ENCODE measurements at regions not wholly inside any gene's neighbourhood (a gene's known extent, or its start where the extent isn't known, plus 50 kb on each side); places are given as distances from the start of the nearest gene placed in this dataset.
"Not testable (repeated sequence)": the region's sequence is repeated elsewhere in the genome, so short reads cannot be mapped to it uniquely, and the experiment has no call there.

DNA sequence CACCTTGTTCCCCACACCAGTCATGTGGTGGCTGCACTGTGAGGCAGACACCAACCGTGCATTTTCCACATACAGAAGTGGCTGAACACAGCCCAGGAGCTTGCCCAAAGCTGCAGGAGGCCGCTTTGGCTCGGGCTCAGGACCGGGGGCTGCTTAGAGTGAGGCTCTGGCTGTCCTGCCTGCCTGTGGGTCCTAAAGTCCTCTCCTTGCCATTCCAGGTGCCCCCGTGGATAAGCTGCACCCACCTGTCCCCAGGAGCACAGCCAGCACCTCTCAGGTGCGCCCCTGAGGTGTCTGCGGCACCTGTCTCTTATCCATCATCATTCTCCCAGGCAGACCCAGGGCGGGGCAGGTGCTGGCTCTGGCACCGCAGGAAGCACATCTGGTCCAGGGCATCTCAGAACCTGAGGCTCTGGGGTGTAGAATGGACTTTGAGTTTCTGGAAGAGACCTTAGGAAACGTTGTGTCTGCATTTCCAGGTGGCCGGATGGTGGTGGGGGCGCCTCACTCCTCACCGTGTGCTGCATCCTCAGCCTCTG lies 180.5 kb upstream of the ZNF469 start:
- DNase-seq = no peak

DNA sequence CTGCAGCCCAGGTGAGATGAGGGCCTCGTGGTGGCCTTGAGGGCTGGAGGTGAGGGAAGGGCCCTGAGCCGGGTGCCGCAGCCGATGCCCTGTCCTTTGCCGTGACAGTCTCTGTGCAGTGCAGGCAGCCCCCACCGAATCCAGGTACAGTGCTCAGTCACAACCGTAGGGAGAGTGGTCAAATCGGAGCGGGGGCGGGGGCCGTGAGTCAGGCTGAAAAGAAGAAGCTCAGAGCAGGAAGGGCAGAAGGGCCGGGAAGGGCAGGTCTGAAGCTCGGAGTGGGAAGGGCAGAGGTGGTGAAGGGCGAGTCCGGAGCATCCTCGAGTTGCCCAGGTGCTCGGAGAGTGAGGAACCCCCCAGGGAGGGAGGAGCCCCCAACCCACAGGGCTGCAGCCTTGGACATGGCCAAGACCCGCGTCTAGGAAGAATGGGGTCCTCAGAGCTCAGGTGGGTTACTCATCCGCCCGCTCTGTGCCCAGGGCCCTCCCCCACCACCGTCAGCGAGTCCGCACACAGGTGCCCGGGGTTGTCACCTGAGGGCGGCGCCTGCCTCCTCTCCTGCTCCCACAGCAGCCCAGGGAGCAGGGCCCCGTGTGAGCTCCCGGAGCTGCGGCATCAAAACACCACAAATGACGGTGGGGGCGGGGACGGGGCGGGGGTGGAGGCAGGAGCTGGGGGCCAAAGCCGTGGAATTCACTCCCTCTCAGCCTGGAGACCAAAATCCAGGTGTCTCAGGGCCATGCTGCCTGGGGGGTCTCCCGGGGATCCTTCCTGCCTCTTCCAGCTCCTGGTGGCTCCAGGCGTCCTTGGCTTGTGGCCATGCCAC lies 179.7 kb upstream of the ZNF469 start:
- DNase-seq = not testable (repeated sequence)

DNA sequence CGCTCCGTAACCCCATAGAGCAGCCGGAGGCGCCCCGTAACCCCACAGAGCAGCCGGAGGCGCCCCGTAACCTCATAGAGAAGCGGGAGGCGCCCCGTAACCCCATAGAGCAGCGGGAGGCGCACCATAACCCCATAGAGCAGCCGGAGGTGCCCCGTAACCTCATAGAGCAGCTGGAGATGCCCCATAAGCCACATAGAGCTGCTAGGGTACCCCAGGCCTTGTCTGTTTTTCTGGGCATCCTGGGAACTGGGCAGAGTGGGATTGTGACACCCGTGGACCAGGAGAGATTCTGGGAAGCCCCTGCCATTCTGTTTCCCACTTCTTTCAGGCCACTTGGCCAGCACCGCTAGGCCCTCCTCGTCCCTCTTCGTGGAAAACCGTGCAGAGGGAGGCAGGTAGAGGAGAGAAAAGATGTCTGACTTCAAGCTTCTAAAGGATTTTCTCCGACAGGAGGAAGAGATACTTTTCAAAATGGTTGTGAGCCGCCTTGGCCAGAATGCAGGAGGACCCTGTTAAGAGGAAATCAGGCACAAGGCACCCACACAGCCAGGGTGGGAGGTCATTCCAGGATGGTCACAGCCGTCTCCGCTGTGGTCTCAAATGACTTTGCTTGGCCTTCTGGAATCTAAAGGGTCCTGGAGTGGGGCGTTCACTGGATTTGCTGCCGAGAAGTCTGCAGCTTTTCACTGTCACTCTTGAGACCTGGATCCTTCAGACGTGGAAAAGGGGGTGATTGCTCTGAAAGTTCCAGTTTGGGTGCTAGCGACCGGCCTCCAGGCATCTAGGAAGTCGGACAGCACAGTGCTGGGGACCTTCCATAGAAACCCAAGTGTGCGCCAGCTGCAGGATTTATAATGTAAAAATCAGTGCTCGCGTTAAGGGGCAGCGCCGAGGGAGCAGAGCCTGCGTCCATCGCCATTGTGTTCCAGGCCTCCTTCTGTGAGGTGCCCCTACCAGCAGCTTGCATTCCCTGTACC lies 178.3 kb upstream of the ZNF469 start:
- DNase-seq = not testable (repeated sequence)

DNA sequence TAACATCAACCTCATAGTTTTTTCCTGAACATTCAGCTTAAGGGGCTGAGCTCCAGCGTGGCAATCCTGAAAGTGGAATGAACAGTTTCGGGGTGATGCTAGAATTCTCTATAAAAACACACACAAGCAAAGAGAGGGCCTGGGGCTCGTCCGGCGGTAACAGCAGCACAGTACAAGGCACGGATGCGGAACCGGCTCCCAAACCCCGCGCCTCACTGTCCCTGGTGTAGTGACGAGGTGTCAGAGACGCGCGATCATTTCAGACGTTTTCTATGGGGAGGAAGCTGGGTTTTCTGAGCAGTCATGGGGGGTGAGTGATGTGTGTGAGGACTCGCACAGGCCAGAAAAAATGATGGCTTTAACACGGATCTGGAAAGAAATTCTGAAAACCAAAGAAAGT lies 177.3 kb upstream of the ZNF469 start:
- not testable (repeated sequence) for DNase-seq

DNA sequence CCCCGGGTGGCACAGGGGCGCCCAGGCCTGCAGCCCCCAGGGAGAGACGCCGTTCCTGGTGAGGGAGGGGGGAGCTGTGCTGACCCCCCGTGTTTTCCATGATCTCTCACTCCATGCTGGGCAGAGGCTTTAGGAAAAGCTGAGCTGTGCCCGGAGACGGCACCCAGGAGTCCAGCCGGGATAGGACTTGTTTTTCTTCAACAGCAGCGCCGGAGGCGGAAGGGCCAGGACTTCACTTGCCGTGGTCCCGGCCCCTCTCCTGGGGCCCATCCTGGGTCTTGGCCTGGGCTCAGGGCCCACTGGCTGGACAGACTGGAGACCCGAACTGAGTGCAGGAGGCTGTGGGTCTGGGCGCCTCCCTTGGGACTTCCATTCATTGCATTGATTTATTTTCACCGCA lies 176.8 kb upstream of the ZNF469 start:
- DNase-seq = not testable (repeated sequence)

DNA sequence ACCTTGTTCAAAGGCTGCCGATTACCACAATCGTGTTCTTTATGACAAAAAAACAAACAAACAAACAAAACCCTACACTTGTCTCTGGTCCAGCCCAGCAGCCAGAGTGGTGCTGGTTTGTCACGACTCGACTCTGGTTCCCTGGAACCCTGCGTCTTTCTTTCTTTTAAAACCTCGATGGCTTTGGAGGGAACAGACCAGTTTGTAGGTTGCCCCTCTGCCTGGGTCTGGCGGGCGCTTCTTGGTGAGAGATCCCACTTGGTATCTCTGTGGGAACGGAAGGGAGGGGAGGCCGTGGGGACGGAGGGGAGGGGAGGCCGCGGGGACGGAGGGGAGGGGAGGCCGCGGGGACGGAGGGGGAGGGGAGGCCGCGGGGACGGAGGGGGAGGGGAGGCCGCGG lies 176.2 kb upstream of the ZNF469 start:
- DNase-seq = not testable (repeated sequence)

DNA sequence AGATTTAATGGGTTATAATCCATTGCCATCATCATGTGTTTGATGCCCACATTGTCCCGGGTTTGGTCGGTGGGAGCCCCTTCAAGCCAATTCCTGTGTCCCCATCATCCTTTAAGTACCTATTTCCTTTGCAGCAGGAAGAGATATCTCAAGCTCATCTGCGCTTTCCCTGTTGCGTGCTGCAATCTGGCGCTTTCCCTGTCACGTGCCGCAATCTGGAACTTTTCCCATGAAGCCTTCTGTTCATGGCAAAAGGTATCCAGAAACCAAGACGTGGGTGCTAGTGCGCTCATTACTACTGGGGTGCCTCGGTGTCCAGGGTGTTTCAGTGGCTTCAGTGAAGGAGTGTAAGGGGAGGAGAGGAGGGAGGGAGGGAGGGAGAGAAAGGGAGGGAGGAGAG lies 174.6 kb upstream of the ZNF469 start:
- DNase-seq = no peak

DNA sequence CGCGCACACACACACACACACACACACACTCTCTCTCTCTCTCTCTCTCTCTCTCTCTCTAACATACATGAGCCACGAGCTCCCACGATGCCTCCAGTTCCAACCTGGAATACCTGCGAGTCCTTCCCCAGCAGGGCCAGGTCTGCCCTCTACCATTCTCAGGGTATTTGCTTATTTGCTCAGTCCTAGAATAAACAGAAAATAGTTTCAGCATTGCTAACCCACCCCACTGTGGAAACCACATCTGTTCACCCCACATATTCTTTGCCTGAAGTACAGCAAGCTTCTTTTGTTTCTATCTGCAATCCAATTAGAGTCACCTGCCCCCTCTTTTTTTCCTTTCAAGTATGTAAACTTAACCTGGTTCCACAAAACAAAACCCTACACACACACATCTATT lies 174.0 kb upstream of the ZNF469 start:
- DNase-seq = not testable (repeated sequence)

DNA sequence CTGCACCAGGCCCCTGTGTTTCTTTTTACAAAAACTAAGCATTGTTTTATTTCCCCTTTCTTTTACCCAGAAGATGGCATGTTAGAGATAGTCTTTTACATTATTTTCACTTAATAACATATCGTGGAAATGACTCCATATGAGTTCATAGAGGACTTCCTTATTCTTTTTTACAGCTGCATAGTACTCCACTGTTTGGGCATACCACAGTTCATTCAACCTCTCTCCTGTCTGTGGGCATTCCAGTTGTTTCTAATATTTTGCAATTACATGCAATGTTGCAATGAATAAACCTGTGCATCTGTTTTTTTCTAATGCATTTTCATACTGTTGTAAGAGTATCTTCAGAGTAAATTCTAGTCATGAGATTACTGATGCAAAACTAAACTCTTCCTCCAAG lies 173.2 kb upstream of the ZNF469 start:
- not testable (repeated sequence) for DNase-seq

DNA sequence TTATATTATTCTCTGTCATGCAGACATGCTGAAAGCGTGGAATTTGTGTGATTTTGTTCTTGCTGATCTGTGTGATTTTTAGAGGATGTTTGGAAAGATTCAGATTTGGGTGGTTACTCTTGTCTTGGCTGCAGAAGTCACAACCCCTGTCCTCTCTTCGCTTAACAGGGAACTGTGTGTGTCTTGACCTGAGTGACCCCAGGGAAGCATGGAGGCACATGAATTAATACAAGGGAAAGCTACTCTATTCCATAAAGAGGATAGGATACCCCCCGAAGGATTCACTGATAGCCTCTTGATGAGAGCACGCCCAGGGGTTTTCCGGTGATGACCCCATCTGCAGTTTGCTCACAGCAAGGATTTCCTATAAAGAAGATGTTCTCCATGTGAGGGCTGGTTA lies 168.8 kb upstream of the ZNF469 start:
- DNase-seq = not testable (repeated sequence)

DNA sequence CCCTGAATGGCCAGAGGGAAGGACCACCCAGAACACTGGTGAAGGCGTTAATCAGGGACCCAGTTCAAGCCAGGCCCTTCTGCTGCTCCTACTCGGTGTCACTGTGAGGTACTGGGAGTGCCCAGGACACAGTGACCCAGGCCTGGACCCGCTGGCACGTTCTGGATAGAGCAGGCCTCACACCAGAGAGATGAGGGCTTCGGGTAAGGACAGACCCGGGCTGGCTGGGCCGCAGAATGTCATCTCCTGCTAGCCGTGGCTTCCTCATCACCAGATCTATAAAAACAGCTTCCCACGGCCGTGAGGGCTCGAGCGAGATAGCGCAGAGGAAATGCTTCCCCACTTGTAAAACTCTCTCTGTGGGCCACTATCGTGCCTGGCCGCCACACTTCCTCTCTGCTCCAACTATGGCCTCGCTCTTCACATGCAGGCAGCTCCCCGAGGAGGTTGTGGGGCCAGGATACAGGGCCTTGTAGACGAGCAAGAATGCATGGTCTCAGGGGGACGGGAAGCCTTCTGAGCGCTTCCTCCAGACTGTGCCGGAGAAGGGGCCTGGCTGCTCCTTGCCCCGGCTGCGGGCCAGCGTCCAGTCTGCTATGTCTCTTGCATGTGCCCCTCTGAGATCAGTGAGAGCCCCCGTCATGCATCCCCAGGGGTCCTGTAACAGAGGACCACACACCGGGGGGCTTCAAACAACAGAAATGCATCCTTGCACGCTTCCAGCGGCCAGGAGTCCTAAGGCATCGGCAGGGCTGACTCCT lies 161.6 kb upstream of the ZNF469 start:
- not testable (repeated sequence) for DNase-seq

DNA sequence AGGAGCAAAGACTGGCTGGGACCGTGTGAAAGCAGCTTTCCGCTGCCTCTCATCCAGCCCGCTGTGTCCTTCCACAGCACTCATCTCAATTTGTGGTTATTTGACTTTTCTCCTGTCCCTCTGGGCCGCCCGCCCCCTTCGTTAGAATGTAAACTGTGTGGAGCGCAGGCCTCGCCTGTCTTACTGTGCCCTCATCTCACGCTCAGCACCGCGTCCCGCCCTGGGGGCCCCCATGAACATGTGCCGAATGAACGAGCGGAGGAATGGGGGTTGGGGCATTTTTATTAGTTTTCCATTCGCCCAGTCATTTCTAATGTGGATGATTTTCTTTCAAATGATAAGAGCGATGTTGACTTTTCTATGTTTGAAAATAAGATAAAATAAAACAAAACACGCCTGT lies 159.1 kb upstream of the ZNF469 start:
- not testable (repeated sequence) for DNase-seq

DNA sequence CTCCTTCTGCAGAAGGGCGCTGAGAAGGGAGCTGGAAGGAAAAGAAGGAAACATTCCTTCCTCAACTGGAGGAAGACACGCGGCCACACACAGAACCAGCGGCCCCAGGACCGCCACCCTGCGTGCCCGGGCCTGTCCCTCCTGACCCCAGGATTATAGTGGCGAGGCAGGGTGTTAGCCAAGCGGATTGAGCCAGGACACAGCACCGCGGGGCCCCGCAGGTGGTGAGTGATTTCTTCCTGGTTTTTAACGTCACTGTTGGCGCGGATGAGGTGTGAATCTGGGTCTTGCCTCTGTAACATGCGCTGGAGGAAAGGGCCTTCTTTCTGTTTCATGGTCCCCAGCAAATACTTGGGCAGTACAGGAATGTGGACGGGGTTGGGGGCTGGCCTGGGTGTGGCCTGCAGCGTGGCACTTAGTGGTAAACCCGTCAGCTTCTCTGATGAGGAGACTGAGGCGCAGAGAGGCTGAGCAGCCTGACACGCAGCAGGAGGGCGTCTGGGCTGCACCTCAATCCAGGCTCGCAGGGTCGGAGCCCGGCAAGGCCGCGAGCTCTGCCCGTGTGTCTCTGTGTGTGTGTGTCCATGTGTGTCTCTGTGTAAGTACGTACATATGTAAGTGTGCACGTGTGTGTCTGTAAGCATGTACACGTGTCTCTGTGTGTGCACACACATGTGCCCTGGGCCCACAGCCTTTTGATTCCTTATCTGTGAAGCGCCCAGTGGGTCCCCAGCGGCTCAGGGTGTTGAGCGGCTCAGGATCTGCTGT lies 158.4 kb upstream of the ZNF469 start:
- DNase-seq = not testable (repeated sequence)

DNA sequence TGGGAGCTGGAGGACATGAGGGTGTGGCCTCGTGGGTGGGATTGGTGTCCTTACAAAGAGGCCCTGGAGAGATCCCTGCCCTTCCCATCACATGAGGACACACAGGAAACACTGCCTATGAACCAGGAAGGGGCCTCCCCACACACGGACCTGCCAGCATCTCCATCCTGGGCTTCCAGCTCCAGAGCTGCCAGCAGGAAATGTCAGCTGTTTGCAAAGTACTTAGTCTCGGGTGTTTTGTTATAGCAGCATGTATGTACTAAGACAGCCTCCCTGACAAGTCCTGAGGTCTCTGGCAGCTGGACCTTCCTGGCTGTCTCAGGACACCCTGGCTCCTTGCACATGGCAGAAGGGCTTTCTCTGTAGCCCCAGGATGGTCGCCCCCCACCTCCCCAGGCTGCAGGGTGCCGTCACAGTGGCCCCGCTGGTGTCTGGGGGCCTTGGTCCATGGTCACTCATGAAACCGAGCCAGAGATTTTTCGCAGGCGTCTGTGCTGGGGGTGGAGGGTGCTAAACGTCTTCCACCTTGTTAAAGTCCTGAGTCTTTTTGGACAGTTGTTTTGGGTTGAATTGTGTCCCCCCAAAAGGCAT lies 157.0 kb upstream of the ZNF469 start:
- not testable (repeated sequence) for DNase-seq

DNA sequence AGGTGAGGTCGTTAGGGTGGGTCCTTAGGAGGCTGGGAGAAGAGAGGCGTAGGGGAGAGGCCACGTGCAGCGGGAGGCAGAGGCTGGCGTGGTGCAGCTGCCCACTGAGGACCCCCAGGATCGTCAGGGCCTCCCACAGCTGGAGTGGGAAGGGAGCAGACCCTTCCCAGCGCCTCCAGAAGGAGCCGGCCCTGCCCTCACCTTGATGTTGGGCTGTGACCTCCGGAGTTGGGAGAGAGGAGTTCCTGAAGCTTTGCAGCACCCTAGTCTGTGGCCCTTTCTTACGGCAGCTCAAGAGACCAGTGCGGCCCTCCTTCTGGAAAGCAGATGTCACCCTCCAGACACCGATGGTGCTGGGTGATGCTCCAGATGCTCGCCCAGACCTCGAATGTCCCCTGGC lies 156.5 kb upstream of the ZNF469 start:
- not testable (repeated sequence) for DNase-seq

DNA sequence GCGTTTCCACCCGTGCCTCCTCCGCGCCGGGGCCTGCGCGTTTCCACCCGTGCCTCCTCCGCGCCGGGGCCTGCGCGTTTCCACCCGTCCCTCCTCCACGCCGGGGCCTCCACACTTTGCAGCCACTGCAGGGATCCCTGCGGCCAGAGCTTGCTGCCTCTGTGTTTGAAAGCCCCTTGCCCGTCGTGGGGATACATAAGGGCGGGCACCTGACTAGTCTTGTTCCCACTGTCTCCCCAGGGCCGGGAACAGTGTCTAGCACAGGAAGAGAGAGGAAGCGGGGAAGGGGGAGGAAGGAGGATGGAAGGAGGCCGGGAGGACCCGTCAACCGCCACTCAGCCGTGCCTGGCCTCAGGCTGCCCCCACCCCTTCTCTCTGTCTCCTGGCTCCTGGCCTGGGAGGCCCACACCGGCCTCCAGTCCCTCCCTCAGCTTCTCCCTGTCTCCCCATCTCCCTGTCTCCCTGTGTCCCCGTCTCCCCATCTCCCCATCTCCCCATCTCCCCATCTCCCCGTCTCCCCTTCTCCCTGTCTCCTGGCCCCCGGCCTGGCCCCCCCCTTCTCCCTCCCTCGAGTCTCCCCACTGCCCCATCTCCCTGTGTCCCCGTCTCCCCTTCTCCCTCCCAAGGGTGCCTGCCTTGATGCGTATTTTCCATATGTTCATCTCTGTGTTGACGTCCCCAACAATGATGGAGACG lies 155.6 kb upstream of the ZNF469 start:
- not testable (repeated sequence) for DNase-seq

DNA sequence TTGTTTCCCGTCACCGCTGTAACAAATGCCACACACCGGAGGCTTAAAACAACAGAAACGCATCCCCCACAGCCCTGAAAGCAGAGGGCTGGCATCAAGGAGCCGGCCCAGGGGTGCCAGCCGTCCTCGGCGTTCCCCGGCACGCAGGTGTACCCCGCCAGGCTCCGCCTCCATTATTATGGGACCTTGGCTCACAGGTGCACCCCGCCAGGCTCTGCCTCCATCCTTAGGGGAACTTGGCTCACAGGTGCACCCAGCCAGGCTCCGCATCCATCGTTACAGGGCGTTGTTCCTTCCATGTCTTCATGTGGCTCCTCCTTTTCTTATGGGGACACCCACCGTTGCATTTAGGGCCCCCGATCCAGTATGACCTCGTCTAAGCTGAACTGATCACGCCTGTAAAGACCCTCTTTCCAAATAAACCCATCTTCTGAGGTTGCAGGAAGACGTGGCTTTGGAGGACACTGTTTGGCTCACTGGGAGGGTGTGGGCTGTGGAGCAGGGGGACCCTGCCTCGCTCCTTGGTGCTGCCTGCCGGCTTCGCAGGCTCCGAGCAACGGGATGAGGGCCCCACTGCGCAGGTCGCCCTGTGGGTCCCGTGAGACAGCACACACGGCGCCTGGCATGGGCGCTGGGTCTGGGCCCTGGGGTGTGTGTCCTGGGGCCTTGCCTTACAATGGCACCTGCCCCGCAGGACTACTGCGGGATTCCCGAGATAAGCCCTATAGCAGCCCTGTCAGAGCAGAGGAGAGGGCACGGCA lies 154.9 kb upstream of the ZNF469 start:
- not testable (repeated sequence) for DNase-seq

DNA sequence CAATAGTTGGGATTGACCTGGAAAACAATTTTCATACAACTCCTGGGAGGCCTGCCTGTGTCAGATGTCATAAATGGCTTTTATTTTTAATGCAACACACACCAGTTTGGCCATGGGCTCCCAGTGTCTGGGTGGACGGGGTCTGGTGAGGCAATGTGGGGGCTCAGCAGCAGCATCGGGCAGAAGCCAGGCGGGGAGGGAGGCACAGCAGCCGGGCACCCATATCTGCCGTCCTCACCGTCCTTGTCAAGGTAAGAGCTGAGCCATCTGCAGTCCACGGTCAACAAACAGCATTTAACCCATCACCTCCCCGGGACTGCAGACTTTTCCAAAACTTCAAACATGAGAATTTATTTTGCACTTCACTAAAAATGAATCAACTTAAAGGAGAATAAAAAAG lies 154.0 kb upstream of the ZNF469 start:
- not testable (repeated sequence) for DNase-seq

DNA sequence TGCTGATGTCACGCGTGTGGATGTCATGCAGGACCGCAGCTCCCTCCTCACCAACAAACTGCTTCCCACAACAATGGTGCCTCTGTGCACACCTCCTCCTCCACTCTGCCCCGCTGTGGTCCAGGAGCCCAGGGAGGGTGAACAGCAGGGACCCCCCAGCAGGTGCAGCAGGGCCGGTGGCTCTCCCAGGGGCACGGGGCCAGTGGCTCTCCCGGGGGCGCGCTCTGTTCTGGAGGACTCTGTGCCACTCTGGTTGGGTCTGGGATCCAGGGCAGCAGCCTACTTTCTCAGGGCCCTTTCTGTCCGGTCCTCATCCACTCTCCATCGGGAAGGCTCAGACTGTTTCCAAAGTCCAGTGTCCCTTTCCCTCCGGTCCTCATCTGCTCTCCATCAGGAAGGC lies 153.0 kb upstream of the ZNF469 start:
- DNase-seq = not testable (repeated sequence)
